ENCODE measurements at regions not wholly inside any gene's neighbourhood (a gene's known extent, or its start where the extent isn't known, plus 50 kb on each side); places are given as distances from the start of the nearest gene placed in this dataset.

- Histone ChIP-seq H3K9me3 (no peaks in the 10 kb centered on the region), H3K27ac (no peak overlapping the region), H3K4me3 (no peak overlapping the region), H3K36me3 (no peaks in the 10 kb centered on the region), H3K27me3 (no peaks in the 10 kb centered on the region), H3K4me1 (no peaks in the 10 kb centered on the region)
- WGBS, 5 donors: 31 to 58% (median 45%) methylated on average over 1 of the region's 1 CpG
- intact Hi-C loops (cut with DNase I; ENCODE audit: low total_unique reads): no loop called here
- DNase-seq: no peak
- TF ChIP-seq POLR2A (IDR thresholded peaks at IDR 0.05) (no peak), CTCF (IDR thresholded peaks at IDR 0.05) (no peak), POLR2AphosphoS5 (IDR thresholded peaks at IDR 0.05) (no peak), EP300 (IDR thresholded peaks at IDR 0.05) (no peak)
These were observed 652.6 kb upstream of the SETBP1 start for GRCh38 chr18:44028109-44028508.

GRCh38 chr18:44031063-44031462 lies 649.6 kb upstream of the SETBP1 start:
- no peak for DNase-seq
- intact Hi-C loops (cut with DNase I; ENCODE audit: low total_unique reads): no loop called here
- WGBS, 5 donors: 86 to 98% (median 88%) methylated on average over 2 of the region's 2 CpGs

GRCh38 chr18:44033144-44033701 lies 647.5 kb upstream of the SETBP1 start:
- intact Hi-C loops (cut with DNase I; ENCODE audit: low total_unique reads): no loop called here
- Histone ChIP-seq H3K36me3 (no peaks in the 10 kb centered on the region), H3K27ac (no peak overlapping the region), H3K9me3 (no peaks in the 10 kb centered on the region), H3K4me3 (no peak overlapping the region), H3K4me1 (no peaks in the 10 kb centered on the region), H3K27me3 (no peaks in the 10 kb centered on the region)
- TF ChIP-seq CTCF (IDR thresholded peaks at IDR 0.05) (no peak), POLR2A (IDR thresholded peaks at IDR 0.05) (no peak), EP300 (IDR thresholded peaks at IDR 0.05) (no peak), POLR2AphosphoS5 (IDR thresholded peaks at IDR 0.05) (no peak)
- peak in 1 of 2 donors; percentile 39 for DNase-seq
- 47 to 63% (median 58%) methylated on average over 6 of the region's 6 CpGs for WGBS, 5 donors

More at GRCh38 chr18:44031063-44031462, 649.6 kb upstream of the SETBP1 start:
- Histone ChIP-seq H3K4me1 (no peaks in the 10 kb centered on the region), H3K4me3 (no peak overlapping the region), H3K27ac (no peak overlapping the region), H3K27me3 (no peaks in the 10 kb centered on the region), H3K9me3 (no peaks in the 10 kb centered on the region), H3K36me3 (no peaks in the 10 kb centered on the region)
- TF ChIP-seq POLR2A (IDR thresholded peaks at IDR 0.05) (no peak), POLR2AphosphoS5 (IDR thresholded peaks at IDR 0.05) (no peak), EP300 (IDR thresholded peaks at IDR 0.05) (no peak), CTCF (IDR thresholded peaks at IDR 0.05) (no peak)

GRCh38 chr18:44035554-44035953 lies 645.1 kb upstream of the SETBP1 start:
- H3K9me3 ChIP-seq: no peaks in the 10 kb centered on the region
- H3K36me3 ChIP-seq: no peaks in the 10 kb centered on the region
- TF ChIP-seq POLR2A (IDR thresholded peaks at IDR 0.05) (no peak), EP300 (IDR thresholded peaks at IDR 0.05) (no peak), POLR2AphosphoS5 (IDR thresholded peaks at IDR 0.05) (no peak), CTCF (IDR thresholded peaks at IDR 0.05) (no peak)
- WGBS, 5 donors: 52 to 75% (median 61%) methylated on average over 2 of the region's 2 CpGs
- H3K4me1 ChIP-seq: no peaks in the 10 kb centered on the region
- H3K4me3 ChIP-seq: no peak overlapping the region
- intact Hi-C loops (cut with DNase I; ENCODE audit: low total_unique reads): no loop called here
- DNase-seq: no peak
- no peaks in the 10 kb centered on the region for H3K27me3 ChIP-seq
- H3K27ac ChIP-seq: no peak overlapping the region
